GM18507 (cell line): ENCODE measurements at regions not wholly inside any gene's neighbourhood (a gene's known extent, or its start where the extent isn't known, plus 50 kb on each side); places are given as distances from the start of the nearest gene placed in this dataset.
"Not testable (repeated sequence)": the region's sequence is repeated elsewhere in the genome, so short reads cannot be mapped to it uniquely, and the experiment has no call there.

Experiments used
- DNase-seq: peaks from one replicate; pipeline ENCODE4 v3.0.0; 2011; ENCODE audit warnings: low read depth; ENCODE audit not compliant: insufficient read length; ENCODE audit errors: extremely low spot score
- FAIRE-seq: peaks from 2 replicates; lab custom pipeline; 2011; peaks lifted over from hg19 to GRCh38; lab: Jason Lieb, UNC

DNA sequence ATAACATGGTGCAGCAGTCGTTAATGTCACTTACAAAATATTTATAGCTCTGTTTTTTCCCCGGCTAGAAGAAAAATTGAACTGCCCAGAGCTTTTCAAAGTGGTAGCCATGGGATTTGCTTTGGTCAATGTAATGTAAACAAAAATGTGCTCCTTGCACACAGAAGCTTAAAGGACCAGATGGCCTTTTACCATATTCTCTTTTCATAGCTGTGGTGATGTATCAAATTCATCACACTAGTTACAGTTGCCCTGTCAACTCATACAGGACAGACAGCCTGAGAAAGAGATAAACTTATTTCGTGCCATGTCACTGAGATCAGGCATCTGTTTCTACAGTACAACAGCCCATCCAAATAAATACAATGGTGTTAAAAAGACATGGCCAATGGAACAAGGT, 368.1 kb upstream of the CDH19 start:
- DNase-seq (no peak), FAIRE-seq (no peak)

DNA sequence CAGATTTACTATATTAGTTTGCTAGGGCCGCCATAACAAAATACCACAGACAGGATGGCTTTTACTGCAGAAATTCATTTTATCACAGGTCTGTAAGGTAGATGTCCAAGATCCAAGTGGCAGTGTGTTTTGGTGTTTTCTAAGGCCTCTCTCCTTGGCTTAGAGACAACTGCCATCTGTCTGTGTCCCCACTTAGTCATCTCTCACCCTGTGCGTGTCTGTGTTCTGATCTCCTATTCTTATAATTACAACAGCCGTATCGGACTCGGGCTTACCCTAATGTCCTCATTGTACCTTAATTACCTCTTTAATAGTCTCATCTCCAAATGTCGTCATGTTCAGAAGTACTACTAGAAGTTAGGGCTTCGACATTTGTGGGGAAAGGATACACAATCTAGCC, 362.3 kb upstream of the CDH19 start:
- FAIRE-seq (no peak), DNase-seq (no peak)

DNA sequence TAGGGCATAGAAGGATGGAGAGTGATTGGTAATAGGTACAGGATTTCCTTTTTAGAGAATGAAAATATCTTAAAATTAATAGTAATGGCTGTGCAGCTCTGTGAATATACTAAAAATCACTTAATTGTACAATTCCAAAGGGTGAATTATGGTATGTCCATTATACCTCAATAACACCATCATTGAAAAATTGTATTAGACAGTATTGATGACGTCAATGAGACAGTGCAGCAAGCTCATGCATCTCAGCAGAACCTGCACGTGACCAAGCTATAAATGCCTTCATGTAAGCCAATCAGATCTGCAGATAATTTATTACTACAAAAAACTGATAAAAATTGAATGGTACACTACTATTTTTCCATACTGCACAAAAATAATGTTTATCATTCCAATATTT, 354.4 kb upstream of the CDH19 start:
- DNase-seq (no peak), FAIRE-seq (no peak)

DNA sequence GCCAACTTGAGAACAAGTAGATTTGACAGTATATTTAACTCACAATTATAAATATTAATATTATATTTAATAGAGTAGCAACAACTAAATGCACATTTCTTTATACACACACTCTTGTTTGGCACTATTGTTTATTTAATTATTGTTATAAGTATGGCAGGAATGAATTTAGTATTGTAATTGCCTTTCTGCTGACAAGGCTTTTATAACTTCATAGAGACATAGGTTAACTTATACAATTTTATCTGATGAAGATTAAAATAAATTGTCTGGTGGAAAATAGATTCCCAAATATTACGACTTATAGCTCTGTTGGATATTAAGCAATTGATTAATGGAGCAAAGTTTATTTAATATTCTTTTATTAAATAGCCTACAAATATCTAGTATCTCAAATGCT, 347.9 kb upstream of the CDH19 start:
- FAIRE-seq, result no peak

DNA sequence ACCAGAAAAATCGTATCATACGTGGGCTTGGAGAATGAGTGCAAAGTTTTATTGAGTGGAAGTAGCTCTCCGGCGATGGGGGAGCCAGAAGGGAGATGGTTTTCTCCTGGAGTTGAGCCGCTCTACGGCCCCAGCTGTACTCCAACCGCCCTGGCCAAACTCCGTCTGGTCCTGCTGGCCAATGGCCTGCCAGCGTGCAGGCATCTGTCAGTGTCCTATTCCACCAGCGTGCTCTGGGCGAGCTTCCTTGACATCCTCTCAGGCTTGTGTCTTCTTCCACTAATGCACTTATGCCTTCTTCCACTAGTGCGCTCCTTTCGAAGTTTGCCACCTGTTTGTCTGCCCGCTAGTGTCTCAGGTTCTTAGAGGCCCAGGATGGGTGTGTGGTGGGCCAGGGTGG, 345.5 kb upstream of the CDH19 start:
- no peak for FAIRE-seq
- no peak for DNase-seq

More for the DNA sequence above, 347.9 kb upstream of the CDH19 start:
- no peak for DNase-seq

DNA sequence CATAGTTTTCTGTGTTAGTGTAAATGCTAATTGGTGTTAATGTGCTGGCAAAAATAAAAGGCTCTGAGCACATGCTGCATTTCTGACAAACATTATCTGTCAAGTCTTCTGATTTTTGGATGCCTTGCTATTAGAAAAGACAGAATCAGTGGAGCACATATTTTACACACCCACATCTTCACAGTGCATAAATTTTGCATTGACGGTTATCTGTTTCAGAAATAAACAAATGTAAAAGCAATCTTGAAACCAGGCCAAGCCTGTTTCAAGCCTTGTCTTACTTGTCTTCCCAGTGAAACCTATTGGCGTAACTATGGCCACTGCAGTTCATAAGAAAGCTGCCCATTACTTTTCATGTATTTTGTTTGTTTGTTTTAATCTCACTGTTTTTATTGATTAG, 333.7 kb upstream of the CDH19 start:
- no peak for FAIRE-seq
- no peak for DNase-seq

DNA sequence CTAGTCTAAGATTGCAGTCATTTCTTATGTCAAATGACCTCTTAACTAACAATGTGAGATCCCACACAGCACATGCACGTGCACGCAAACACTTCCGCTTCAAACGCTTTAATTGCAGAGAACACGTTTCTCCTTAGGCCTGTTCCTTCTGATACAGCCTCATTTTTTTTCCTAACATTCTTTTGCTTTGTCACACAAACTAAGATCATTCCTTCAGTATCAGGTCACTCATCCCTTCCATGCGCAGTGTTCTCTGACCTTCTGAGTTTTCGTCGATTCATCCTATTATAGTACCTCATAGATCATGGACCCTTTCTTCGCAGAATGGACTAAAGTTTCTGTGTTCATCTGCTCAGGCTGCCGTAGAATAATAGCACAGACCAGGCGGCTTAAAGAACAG, 327.1 kb upstream of the CDH19 start:
- DNase-seq, result no peak
- no peak for FAIRE-seq

DNA sequence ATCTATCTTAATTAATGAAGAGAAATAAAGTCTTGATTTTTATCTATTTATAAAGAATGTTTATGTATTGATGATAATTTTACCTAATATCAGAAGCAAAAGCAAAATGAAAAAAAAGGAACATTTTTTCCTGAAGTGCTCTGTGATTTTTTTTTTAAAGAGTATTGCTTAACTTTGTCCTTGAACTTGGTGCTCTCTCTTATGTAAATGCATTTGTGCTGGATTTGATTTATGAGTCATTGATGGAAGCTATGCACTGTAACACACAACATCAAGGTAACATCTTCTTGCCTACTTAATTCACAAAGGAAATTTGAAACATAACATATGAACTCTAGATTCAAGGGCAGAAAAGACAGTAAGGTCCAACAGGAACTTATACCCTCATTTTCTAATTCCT, 312.9 kb upstream of the CDH19 start:
- FAIRE-seq (no peak), DNase-seq (no peak)

DNA sequence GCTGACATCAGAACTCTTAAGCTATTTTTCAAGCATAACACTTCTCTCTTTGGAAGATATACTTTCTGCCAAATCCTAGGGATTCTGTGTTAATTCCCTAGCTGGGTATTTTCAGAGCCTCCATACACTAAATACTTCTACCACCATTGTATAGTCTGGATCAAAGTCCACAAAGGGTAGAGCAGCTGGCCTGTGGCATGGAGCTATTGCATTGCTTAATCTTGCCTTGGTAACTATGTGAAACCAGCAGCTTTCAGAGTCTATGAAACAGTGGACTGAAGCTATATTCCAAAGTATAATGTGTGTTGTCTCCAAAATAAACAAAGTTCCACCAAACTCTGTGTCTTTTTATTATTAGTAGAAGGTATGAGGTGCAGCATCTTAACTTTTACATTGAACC, 296.9 kb upstream of the CDH19 start:
- no peak for FAIRE-seq
- no peak for DNase-seq

DNA sequence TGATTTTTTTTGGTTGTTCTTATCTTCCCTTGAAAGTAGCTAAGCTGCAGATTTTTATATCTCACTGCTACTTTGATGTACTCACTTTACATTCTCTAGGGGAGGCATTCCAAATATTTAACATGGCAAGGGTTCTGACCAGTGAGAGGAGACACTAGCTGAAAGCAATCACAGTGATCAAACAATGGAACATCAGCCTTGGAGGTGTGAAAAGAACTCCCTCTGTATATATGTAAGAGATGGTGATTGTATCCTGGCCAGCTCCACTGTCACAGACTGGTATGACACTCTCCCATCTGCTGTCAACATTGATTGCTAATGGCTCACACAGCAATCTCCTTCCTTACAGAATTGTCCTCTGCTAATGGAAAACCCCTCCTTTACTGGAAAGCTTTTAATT, 291.7 kb upstream of the CDH19 start:
- DNase-seq, result no peak
- FAIRE-seq, result no peak

DNA sequence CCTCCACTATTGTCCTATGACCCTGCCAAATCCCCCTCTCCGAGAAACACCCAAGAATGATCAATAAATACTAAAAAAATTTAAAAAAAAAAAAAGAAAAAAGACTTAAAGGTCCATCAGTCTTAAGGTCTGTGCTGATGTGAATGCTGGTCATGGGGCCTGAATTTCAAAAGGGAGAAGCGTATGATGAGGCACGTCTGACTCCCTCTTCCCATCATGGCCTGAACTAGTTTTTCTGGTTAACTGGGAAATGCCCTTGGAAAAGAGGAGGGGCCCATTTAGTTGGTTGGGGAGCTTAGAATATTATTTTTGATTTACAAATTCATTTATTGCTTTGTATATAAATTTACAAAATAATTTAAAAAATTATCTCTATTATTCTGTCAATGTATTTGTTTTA, 291.0 kb upstream of the CDH19 start:
- DNase-seq (no peak), FAIRE-seq (no peak)

DNA sequence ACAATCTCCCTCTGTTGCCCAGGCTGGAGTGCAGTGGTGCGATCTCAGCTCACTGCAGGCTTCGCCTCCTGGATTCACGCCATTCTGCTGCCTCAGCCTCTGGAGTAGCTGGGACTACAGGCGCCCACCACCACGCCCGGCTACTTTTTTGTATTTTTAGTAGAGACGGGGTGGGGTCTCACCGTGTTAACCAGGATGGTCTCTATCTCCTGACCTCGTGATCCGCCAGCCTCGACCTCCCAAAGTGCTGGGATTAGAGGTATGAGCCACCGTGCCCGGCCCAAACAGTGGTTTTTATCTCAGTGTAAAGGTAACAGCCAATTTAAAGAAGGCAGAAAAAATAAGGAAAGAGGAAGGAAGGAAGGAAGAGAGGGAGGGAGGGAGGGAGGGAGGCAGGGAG, 288.5 kb upstream of the CDH19 start:
- not testable (repeated sequence) for FAIRE-seq, DNase-seq

DNA sequence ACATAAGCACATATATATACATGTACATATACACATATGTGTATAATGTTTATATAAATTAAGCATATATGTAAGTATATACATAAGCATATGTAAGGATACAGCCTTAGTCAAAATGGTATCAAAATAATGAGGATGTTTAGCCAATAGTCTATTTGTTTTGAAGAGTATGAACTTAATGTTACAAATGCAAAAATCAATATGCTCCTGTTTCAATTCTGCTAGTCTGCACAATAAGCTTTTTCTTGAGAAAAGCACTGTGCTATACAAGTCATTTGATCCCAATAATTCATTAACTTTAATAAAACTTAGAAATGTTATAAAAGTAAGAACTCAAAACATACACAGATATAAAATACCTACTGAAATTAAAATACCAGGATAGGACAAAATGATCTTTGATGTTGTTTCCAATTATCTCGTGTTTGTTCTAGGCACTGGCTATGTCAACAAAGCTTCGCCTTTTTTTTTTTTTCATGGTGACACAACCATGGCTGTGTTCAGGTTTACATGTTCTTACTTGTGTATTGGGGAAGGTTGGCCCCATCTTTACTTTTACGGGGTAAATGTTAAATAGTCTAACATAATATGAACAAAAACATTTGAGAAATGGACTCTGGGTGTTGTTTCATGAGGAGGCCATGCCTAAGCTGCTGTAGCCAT, 271.1 kb upstream of the CDH19 start:
- no peak for FAIRE-seq
- DNase-seq, result no peak

DNA sequence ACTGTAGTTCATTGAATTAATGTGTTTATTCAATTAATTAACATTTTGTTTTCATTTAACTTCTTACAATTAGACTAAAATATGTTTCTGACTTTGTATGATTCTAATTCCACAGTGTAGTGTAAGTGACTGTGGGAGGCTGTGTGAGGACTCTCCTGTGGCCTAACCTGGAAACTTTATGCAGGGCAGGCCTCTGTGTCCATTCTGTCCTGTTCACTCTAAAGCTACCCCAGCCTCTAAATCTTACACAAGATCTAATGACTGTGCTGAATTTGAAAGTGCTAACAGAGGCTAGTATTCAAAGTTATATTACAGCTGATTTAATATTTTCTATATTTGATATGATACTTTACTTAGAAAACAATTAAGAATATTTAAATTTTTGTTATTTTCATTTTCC, 270.5 kb upstream of the CDH19 start:
- no peak for FAIRE-seq
- no peak for DNase-seq

DNA sequence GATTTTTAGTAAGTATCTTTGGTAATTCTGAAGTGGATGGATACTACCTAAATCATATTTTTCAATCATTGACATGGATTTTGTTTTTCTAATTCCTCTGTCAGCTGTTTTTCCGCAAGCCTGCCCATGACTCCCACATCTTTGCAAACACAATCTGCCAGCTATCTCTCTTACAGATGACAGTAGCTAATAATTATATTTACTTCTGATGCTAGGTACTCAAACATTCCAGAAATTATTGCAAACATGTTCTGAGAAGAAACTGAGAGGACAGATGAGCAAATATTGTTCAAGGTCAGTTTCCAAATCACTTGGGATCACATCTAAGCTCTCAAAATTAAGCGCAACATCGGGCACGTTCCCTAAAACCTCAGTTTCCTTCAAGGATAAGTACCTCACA, 270.0 kb upstream of the CDH19 start:
- DNase-seq, result no peak
- FAIRE-seq, result no peak

DNA sequence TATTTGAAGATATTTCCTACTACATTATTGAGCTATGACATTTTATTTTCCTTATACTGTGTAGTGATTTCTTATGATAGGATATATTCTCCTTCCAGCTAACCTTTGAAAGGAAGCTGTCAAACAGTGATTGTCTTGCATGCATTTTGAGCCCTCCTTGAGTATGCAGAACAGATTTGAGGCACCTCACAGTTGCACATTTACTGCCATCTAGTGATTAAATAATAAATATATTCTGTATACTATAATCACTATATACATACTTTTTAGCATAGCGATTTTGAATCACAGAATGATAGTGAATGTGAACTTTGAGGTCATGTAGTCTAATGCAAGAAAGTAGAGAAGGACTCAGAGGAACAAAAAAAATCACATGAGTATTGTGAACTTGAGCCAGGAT, 268.4 kb upstream of the CDH19 start:
- DNase-seq, result no peak
- FAIRE-seq, result no peak

DNA sequence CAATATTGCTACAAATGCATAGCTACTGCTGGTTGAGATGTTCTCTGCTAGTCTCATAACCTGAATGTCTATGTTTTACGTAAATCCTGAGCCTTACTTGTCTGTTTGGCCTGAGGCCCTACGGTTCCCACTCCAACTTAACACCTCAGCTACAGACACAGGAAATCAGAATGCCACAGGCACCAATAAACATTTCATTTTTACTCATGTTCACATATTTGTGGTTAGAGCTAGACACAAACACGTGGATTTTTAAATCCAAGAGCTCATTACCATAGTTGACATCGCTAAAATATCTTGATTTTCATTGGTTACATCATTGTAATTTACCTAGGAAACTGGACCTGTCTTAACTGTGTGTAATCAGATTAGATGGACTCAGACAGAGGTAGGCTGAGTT, 263.8 kb upstream of the CDH19 start:
- no peak for FAIRE-seq

DNA sequence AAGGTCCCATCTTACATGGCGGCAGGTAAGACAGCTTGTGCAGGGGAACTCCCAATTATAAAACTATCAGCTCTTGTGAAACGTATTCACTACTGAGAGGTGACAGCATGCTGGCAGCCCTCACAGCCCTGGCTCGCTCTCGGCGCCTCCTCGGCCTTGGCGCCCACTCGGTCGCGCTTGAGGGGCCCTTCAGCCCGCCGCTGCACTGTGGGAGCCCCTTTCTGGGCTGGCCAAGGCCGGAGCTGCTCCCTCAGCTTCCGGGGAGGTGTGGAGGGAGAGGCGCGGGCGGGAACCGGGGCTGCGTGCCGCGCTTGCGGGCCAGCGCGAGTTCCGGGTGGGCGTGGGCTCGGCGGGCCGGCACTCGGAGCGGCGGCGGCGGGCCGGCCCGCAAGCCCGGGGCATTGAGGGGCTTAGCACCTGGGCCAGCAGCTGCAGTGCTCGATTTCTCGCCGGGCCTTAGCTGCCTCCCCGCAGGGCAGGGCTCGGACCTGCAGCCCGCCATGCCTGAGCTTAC, 262.6 kb upstream of the CDH19 start:
- not testable (repeated sequence) for DNase-seq, FAIRE-seq

More for the DNA sequence above, 263.8 kb upstream of the CDH19 start:
- DNase-seq, result no peak

DNA sequence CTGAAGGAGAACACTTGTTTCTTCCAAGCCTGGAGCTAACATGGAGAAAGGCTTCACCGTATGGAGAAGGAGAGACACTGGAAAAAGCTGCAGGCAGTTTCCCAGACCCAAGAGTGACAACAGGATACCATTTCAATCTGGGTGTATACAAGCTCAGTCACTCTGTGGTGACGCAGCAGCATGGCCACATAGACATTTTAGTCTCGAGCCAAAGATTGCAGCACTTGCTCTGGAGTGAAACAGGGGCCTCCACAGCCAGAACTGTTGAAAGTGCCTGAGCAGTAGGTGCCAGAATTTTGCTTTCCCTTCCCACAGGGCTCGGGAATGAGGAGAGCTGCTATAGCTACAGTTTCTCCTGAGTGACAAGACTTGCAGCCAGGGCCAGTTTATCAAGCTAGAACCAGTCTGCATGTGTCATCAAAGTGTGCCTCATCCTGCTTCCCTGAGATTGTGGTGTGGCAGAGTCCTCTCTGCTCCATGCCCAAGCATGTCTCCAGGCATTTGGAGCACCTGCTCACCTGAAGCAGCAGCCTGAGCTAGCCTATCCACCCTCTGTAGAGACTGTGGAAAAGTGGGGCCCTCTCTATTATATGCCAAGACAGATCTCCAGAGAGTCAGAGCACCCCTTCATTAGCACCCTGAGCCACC, 234.6 kb upstream of the CDH19 start:
- no peak for FAIRE-seq

DNA sequence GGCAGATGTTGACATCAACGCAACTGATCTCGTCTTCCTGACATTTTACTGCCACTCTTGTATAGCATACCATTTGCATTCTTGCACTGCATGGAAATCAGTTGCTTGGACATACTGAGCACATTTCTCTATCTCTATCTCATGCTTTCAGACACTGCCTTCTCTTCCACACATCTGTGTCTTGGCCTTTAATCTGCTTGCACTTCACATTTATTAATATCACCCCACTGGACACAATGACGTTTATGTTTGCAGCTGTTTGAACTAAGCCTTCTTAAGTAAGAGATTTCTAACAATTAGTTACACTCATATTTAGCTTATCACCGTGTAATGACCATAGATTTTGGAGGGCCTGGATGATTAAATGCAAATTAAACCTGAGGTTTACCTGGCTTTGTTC, 229.8 kb upstream of the CDH19 start:
- DNase-seq, result no peak
- no peak for FAIRE-seq

More for the DNA sequence above, 234.6 kb upstream of the CDH19 start:
- no peak for DNase-seq

DNA sequence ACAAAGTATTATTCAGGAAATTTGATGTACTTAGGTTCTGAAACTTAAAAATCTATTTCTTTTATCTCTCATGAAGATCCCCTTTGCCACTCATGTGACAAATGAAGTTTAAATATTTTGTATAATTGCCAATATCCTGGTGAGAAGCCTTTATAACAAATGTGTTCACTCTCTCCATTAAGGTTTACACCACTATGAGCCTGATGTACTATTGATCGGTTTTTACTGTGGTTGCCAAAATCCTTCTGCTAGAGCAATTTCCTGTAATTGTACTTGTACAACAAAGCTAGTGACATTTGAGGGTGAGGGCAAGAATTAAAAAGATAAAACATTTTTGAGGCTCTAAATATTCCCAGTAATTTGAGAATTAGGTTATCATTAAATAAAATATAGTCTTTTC, 222.3 kb upstream of the CDH19 start:
- no peak for FAIRE-seq
- no peak for DNase-seq
